ENCODE measurements at regions not wholly inside any gene's neighbourhood (a gene's known extent, or its start where the extent isn't known, plus 50 kb on each side); places are given as distances from the start of the nearest gene placed in this dataset. TPM values are rescaled to one million over a fixed set of nuclear protein-coding genes. Genes with fewer than 3 reads are reported as not detected.
A peak's percentile ranks its signal among the peaks of the same experiment; 100 is the strongest.

GRCh38 chr6:81812401-81812800 lies 59.9 kb upstream of the TENT5A start:
- 57 to 74% methylated on average over 4 of the region's 4 CpGs for WGBS, 2 donors
- no peak overlapping the region for H3K27ac ChIP-seq
- DNase-seq (no peak), ATAC-seq (no peak)
- H3K4me3 ChIP-seq = no peak overlapping the region
- intact Hi-C loops (cut with DNase I) = no loop called here
- no peaks in the 10 kb centered on the region for H3K27me3 ChIP-seq
- H3K4me1 ChIP-seq = no peaks in the 10 kb centered on the region
- no peaks in the 10 kb centered on the region for H3K36me3 ChIP-seq (replicated peaks in 1 of 2; ENCODE audit: insufficient read depth in 1 of 2, low read depth in 2 of 2)
- no peaks in the 10 kb centered on the region for H3K9me3 ChIP-seq
- TF ChIP-seq POLR2A (IDR thresholded peaks at IDR 0.05) (no peak), CTCF (IDR thresholded peaks at IDR 0.05) (no peak)

GRCh38 chr6:81808851-81809570 lies 56.5 kb upstream of the TENT5A start:
- no peaks in the 10 kb centered on the region for H3K9me3 ChIP-seq
- WGBS, 2 donors = 37 to 38% methylated on average over 6 of the region's 6 CpGs
- H3K27me3 ChIP-seq = no peaks in the 10 kb centered on the region
- no peak for TF ChIP-seq POLR2A (IDR thresholded peaks at IDR 0.05)
- no peak for TF ChIP-seq CTCF (IDR thresholded peaks at IDR 0.05)
- ATAC-seq (no peak), DNase-seq (no peak)
- H3K4me3 ChIP-seq = no peak overlapping the region
- H3K4me1 ChIP-seq = no peaks in the 10 kb centered on the region
- H3K36me3 ChIP-seq (replicated peaks in 1 of 2; ENCODE audit: insufficient read depth in 1 of 2, low read depth in 2 of 2) = no peaks in the 10 kb centered on the region
- intact Hi-C loops (cut with DNase I) = no loop called here
- peak overlapping the region in 1 of 4 donors; percentile 52 for H3K27ac ChIP-seq

- no peaks in the 10 kb centered on the region for H3K27me3 ChIP-seq
- H3K36me3 ChIP-seq (replicated peaks in 1 of 2; ENCODE audit: insufficient read depth in 1 of 2, low read depth in 2 of 2) = no peaks in the 10 kb centered on the region
- no peaks in the 10 kb centered on the region for H3K9me3 ChIP-seq
- no peaks in the 10 kb centered on the region for H3K4me1 ChIP-seq
- intact Hi-C loops (cut with DNase I) = no loop called here
- TF ChIP-seq POLR2A (IDR thresholded peaks at IDR 0.05) (no peak), CTCF (IDR thresholded peaks at IDR 0.05) (no peak)
- ATAC-seq (no peak), DNase-seq (no peak)
- 61 to 66% methylated on average over 8 of the region's 8 CpGs for WGBS, 2 donors
- H3K27ac ChIP-seq = no peak overlapping the region
- H3K4me3 ChIP-seq = no peak overlapping the region
Measured at GRCh38 chr6:81806793-81807565, 54.5 kb upstream of the TENT5A start.

GRCh38 chr6:81802356-81802755 lies 49.9 kb upstream of the TENT5A start:
- Histone ChIP-seq H3K27ac (no peak overlapping the region), H3K27me3 (no peaks in the 10 kb centered on the region), H3K36me3 (replicated peaks in 1 of 2; ENCODE audit: insufficient read depth in 1 of 2, low read depth in 2 of 2) (no peaks in the 10 kb centered on the region), H3K9me3 (no peaks in the 10 kb centered on the region), H3K4me1 (no peaks in the 10 kb centered on the region), H3K4me3 (no peak overlapping the region)
- no peak for DNase-seq
- ATAC-seq = no peak
- intact Hi-C loops (cut with DNase I) = no loop called here
- TF ChIP-seq CTCF (IDR thresholded peaks at IDR 0.05) = no peak
- no peak for TF ChIP-seq POLR2A (IDR thresholded peaks at IDR 0.05)
- WGBS, 2 donors = 72 to 78% methylated on average over 4 of the region's 4 CpGs

Small RNA genes lying in the stretch of these regions (small RNA-seq; reads per million reads assigned to genes)
- not detected for gene AL360157.1
